ENCODE measurements at regions not wholly inside any gene's neighbourhood (a gene's known extent, or its start where the extent isn't known, plus 50 kb on each side); places are given as distances from the start of the nearest gene placed in this dataset.

GRCh38 chr4:19698961-19699360 is 552.7 kb upstream of the SLIT2 start:
- Histone ChIP-seq H3K36me3 (ENCODE audit: control insufficient read depth, insufficient read depth, low read length) (no peaks in the 10 kb centered on the region), H3K27me3 (replicated peaks; ENCODE audit: control insufficient read depth, insufficient read depth, low read length) (no peaks in the 10 kb centered on the region), H3K4me1 (no peaks in the 10 kb centered on the region), H3K9me3 (no peaks in the 10 kb centered on the region), H3K4me3 (ENCODE audit: low read depth, low read length) (no peak overlapping the region)
- Mint-ChIP-seq H3K4me1 (ENCODE audit: low read depth, unreplicated experiment) (no peaks in the 10 kb centered on the region), H3K4me3 (ENCODE audit: unreplicated experiment) (no peak overlapping the region), H3K27me3 (ENCODE audit: insufficient read depth, unreplicated experiment) (no peaks in the 10 kb centered on the region), H3K27ac (ENCODE audit: unreplicated experiment) (no peak overlapping the region), H3K9me3 (ENCODE audit: unreplicated experiment) (no peaks in the 10 kb centered on the region), H3K36me3 (ENCODE audit: insufficient read depth, unreplicated experiment) (no peaks in the 10 kb centered on the region)
- intact Hi-C loops (cut with micrococcal nuclease; ENCODE audit: unreplicated experiment) = no loop called here
- BruUV-seq (replicated peaks) = no TSS peak
- DNase-seq = no peak
- TF ChIP-seq CTCF (IDR thresholded peaks at IDR 0.05; ENCODE audit: insufficient read depth in 1 of 2, low read depth in 1 of 2, low read length in 1 of 2, severe bottlenecking in 1 of 2, unreplicated experiment in 1 of 2) = no peak
- POLR2A ChIA-PET = no interaction called here
- CTCF ChIA-PET = no interaction called here

GRCh38 chr4:19694812-19695211 is 556.9 kb upstream of the SLIT2 start:
- no TSS peak for BruUV-seq (replicated peaks)
- H3K36me3 ChIP-seq (ENCODE audit: control insufficient read depth, insufficient read depth, low read length) = no peaks in the 10 kb centered on the region
- no peak overlapping the region for H3K27ac Mint-ChIP-seq (ENCODE audit: unreplicated experiment)
- no peak for DNase-seq
- H3K4me1 Mint-ChIP-seq (ENCODE audit: low read depth, unreplicated experiment) = no peaks in the 10 kb centered on the region
- no peaks in the 10 kb centered on the region for H3K4me1 ChIP-seq
- intact Hi-C loops (cut with micrococcal nuclease; ENCODE audit: unreplicated experiment) = no loop called here
- H3K4me3 ChIP-seq (ENCODE audit: low read depth, low read length) = no peak overlapping the region
- no peaks in the 10 kb centered on the region for H3K9me3 ChIP-seq
- no peaks in the 10 kb centered on the region for H3K9me3 Mint-ChIP-seq (ENCODE audit: unreplicated experiment)
- ChIA-PET CTCF (no interaction called here), POLR2A (no interaction called here)
- no peaks in the 10 kb centered on the region for H3K36me3 Mint-ChIP-seq (ENCODE audit: insufficient read depth, unreplicated experiment)
- H3K4me3 Mint-ChIP-seq (ENCODE audit: unreplicated experiment) = no peak overlapping the region
- no peaks in the 10 kb centered on the region for H3K27me3 ChIP-seq (replicated peaks; ENCODE audit: control insufficient read depth, insufficient read depth, low read length)
- TF ChIP-seq CTCF (IDR thresholded peaks at IDR 0.05; ENCODE audit: insufficient read depth in 1 of 2, low read depth in 1 of 2, low read length in 1 of 2, severe bottlenecking in 1 of 2, unreplicated experiment in 1 of 2) = no peak
- H3K27me3 Mint-ChIP-seq (ENCODE audit: insufficient read depth, unreplicated experiment) = no peaks in the 10 kb centered on the region

- Histone ChIP-seq H3K9me3 (no peaks in the 10 kb centered on the region), H3K4me1 (no peaks in the 10 kb centered on the region), H3K36me3 (ENCODE audit: control insufficient read depth, insufficient read depth, low read length) (no peaks in the 10 kb centered on the region), H3K4me3 (ENCODE audit: low read depth, low read length) (no peak overlapping the region), H3K27me3 (replicated peaks; ENCODE audit: control insufficient read depth, insufficient read depth, low read length) (no peaks in the 10 kb centered on the region)
- H3K9me3 Mint-ChIP-seq (ENCODE audit: unreplicated experiment) = no peaks in the 10 kb centered on the region
- CTCF ChIA-PET = no interaction called here
- DNase-seq = no peak
- H3K27me3 Mint-ChIP-seq (ENCODE audit: insufficient read depth, unreplicated experiment) = no peaks in the 10 kb centered on the region
- H3K36me3 Mint-ChIP-seq (ENCODE audit: insufficient read depth, unreplicated experiment) = no peaks in the 10 kb centered on the region
- no peak for TF ChIP-seq CTCF (IDR thresholded peaks at IDR 0.05; ENCODE audit: insufficient read depth in 1 of 2, low read depth in 1 of 2, low read length in 1 of 2, severe bottlenecking in 1 of 2, unreplicated experiment in 1 of 2)
- peaks cover 5% of the 10 kb centered on the region for H3K4me1 Mint-ChIP-seq (ENCODE audit: low read depth, unreplicated experiment)
- BruUV-seq (replicated peaks) = no TSS peak
- POLR2A ChIA-PET = no interaction called here
- no peak overlapping the region for H3K27ac Mint-ChIP-seq (ENCODE audit: unreplicated experiment)
- no peak overlapping the region for H3K4me3 Mint-ChIP-seq (ENCODE audit: unreplicated experiment)
- intact Hi-C loops (cut with micrococcal nuclease; ENCODE audit: unreplicated experiment) = no loop called here
Observed at GRCh38 chr4:19693936-19694570, 557.7 kb upstream of the SLIT2 start.

Data from Caco-2 (cell line).